ENCODE measurements at regions not wholly inside any gene's neighbourhood (a gene's known extent, or its start where the extent isn't known, plus 50 kb on each side); places are given as distances from the start of the nearest gene placed in this dataset.

DNA sequence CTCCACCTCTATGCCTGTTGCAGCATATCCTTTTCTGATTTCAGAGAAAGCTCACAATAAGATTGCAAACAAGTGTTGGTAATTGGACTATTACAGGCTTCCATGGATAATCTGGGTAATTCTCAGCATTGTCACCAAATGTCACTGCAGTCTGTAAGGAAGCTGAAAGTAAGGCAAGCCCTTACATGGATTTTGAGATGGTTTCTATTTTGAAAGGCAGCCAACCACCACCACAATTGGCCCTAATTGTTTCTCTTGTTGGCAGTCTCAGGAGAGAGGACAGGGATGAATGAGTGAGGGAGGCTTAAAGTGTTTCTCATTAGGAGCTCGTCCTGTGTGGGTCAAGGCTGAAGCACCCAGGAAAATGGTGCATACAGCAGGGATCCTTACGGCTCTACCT is 879.9 kb downstream of the TUSC7 start:
- DNase-seq: no peak

DNA sequence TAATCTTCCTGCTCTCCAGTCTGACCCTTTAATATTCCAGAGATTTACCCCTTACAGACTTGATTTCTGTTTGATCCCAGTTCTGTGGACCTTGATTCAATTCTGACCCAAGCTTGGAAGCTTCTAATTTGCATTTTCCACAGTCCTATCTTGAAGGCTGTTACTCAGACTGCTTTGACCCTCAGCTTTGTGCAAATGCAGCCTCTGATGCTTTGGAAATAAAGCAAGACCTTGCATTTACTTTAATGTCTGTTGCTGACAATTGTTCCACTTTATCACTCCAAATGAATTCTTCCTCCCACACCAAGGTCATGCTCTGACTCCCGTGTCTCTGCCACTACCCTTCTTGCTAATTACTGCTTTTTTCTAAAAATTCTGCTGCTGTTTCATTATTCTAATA is 886.0 kb downstream of the TUSC7 start:
- no peak for DNase-seq

DNA sequence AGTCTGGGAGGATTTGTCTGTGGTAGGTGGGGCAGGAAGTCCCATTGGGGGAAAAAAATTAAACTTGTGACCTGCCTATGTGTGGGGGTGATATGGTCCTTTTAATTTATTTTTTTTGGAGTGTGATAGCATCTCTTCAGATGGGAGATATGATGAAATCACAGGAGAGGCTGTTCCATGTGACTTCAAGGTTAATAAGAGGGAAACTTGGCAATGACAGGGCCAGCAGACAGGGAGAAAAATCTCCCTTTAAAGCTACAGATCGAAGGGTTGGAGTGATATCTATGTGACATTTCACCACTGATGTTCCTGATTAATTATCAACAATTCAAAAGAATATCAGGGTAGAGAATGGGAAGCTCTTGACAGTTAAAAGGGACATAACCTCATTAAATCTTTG is 886.9 kb downstream of the TUSC7 start:
- DNase-seq: no peak

- DNase-seq: no peak
These were observed 888.3 kb downstream of the TUSC7 start for GRCh38 chr3:117597865-117598264.

GRCh38 chr3:117600112-117600511 is 890.5 kb downstream of the TUSC7 start:
- no peak for DNase-seq

DNA sequence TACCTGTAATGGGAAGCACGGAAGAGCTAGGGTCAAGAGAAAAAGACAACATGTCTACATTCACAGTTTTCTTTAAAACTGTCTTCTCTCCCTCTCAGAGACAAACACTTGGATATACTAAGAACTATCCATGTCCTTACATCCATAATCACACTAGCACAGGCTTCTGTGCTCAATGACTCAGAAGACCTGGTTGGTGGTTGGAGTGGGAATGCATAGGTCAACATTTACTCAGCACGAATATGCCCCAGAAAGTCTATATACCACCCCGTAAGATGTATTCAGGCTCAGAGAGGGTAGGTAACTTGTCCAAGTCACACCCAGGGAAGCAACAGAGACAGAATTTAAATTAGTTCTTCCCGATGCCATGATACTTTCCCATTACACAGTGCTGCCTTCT is 891.1 kb downstream of the TUSC7 start:
- DNase-seq: no peak

DNA sequence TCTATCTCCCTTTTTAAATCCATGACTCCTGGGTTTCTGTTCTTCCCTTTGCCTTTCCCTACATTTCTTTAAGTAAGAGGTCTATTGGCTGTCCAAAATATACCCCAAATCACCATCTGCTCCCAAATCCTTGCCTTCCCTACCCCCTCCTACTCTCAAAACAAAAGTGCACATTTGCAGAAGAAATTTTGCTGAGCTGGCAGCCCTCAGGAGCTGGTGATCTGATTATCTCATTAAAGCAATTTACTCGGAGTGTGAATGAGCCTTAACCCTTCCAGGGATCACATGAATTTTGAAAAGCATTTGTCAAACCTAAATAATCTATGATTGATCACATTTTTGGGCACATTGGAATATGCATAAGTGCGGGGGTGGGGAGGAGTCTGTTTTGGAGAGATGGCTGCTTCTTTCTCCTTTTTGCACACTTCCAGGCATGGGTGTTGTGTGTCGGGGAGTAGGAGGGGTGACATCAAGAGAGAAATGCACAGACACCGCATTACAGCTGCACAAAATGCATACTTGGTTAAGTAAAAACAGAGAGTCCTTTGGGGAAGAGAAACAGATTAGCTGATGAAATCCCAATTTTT is 892.6 kb downstream of the TUSC7 start:
- no peak for DNase-seq

GRCh38 chr3:117603097-117603496 is 893.5 kb downstream of the TUSC7 start:
- peak; percentile 54 for DNase-seq

DNA sequence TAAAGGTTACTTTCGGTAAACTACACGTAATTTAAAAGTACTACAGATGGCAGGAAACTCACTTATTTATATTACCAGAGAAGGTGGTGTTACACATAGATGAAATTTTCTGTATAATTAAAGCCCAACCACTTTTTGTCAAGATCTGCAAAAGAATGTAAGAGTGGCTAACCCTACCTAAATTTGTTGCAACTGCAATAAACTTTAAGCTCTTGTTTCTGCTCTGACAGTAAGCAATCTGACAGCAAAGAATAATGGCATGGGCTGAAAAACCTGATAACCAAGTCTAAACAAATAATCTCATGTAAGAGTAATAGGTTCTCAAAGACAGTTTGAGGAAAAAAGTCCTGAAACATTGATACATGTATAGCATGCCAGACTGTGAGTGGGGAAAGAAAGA is 897.3 kb downstream of the TUSC7 start:
- no peak for DNase-seq

DNA sequence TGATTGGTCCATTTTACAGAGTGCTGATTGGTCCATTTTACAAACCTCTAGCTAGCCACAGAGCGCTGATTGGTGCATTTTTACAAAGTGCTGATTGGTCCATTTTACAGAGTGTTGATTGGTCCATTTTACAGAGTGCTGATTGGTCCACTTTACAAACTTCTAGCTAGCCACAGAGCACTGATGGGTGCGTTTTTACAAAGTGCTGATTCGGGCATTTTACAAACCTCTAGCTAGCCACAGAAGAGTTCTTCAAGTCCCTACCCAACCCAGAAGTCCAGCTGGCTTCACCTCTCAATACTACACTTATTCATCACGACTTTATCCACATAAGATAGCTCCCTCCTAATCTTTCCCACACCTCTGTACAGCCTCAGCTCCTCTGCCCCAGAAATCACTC is 899.8 kb downstream of the TUSC7 start:
- DNase-seq: no peak

- DNase-seq: no peak
These were observed 900.6 kb downstream of the TUSC7 start for GRCh38 chr3:117610156-117610555.

- DNase-seq: no peak
These were observed 901.6 kb downstream of the TUSC7 start for GRCh38 chr3:117611211-117611610.

DNA sequence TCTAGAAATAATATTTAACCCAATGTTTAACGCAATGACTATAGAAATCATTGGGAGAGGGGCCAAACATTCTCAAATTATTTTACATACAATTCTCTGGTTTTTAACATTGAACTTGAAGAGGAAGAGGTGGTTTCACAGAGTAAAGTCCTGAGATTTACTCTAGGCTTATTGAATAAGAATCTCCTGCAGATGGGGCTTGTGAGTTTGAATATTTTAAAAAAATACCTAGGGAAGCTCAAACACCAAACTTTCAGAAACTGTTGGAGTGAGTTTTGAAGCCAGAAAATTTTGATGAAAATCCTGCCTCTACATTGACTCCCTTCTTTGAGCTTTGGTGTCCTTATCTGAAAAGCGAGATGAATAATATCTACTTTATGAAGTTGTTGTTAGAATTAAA is 906.6 kb downstream of the TUSC7 start:
- no peak for DNase-seq

- no peak for DNase-seq
These were observed 908.3 kb downstream of the TUSC7 start for GRCh38 chr3:117617906-117618305.

- DNase-seq: no peak
These were observed 908.9 kb downstream of the TUSC7 start for GRCh38 chr3:117618462-117618861.

GRCh38 chr3:117619805-117620204 is 910.2 kb downstream of the TUSC7 start:
- DNase-seq: no peak

- peak; percentile 74 for DNase-seq
These were observed 912.7 kb downstream of the TUSC7 start for GRCh38 chr3:117622171-117622841.

GRCh38 chr3:117624424-117624823 is 914.8 kb downstream of the TUSC7 start:
- no peak for DNase-seq

- no peak for DNase-seq
These were observed 915.6 kb downstream of the TUSC7 start for GRCh38 chr3:117625174-117625573.

- no peak for DNase-seq
These were observed 917.0 kb downstream of the TUSC7 start for GRCh38 chr3:117626577-117626976.

- DNase-seq: no peak
These were observed 919.3 kb downstream of the TUSC7 start for GRCh38 chr3:117628823-117629291.

GRCh38 chr3:117629505-117629904 is 919.9 kb downstream of the TUSC7 start:
- DNase-seq: no peak

- DNase-seq: no peak
These were observed 920.9 kb downstream of the TUSC7 start for GRCh38 chr3:117630469-117630868.

- DNase-seq: no peak
These were observed 921.3 kb downstream of the TUSC7 start for GRCh38 chr3:117630885-117631284.

DNA sequence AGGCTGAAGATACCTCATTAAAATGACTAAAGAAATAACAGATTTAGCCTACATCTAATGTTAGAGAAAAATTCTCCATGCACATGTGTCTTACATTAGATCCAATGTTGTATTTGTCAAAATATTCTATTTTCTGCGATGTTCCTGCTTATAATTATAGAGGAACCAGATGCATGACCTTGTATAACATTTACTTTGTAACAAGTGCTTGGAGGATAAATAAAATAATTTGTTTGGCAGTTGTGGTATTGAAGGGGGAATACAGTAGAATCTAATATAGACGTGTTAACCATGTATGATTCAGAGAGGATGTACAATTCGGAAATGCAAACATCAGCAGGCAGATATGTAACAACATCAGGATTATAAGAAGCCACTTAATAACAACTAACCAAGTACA is 922.2 kb downstream of the TUSC7 start:
- DNase-seq: no peak
